ENCODE measurements at regions not wholly inside any gene's neighbourhood (a gene's known extent, or its start where the extent isn't known, plus 50 kb on each side); places are given as distances from the start of the nearest gene placed in this dataset.

- TF ChIP-seq CTCF (IDR thresholded peaks at IDR 0.05; ENCODE audit: low read length) (no peak), EZH2 (IDR thresholded peaks at IDR 0.05; ENCODE audit: borderline replicate concordance, low read length) (no peak)
These were observed 100.1 kb upstream of the UNC5B start for GRCh38 chr10:71112138-71112785.
